ENCODE measurements at regions not wholly inside any gene's neighbourhood (a gene's known extent, or its start where the extent isn't known, plus 50 kb on each side); places are given as distances from the start of the nearest gene placed in this dataset.

- TF ChIP-seq, protein P1, sequence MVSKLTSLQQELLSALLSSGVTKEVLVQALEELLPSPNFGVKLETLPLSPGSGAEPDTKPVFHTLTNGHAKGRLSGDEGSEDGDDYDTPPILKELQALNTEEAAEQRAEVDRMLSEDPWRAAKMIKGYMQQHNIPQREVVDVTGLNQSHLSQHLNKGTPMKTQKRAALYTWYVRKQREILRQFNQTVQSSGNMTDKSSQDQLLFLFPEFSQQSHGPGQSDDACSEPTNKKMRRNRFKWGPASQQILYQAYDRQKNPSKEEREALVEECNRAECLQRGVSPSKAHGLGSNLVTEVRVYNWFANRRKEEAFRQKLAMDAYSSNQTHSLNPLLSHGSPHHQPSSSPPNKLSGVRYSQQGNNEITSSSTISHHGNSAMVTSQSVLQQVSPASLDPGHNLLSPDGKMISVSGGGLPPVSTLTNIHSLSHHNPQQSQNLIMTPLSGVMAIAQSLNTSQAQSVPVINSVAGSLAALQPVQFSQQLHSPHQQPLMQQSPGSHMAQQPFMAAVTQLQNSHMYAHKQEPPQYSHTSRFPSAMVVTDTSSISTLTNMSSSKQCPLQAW (CRISPR knock-in tag; IDR thresholded peaks at IDR 0.05) = no peak
- no peak for TF ChIP-seq ZNF761 (CRISPR knock-in tag; conservative IDR thresholded peaks at IDR 0.05)
- TF ChIP-seq FOXA3 (CRISPR knock-in tag; IDR thresholded peaks at IDR 0.05) = no peak
- TF ChIP-seq ZNF7 (CRISPR knock-in tag; IDR thresholded peaks at IDR 0.05) = no peak
- TF ChIP-seq EEA1 (CRISPR knock-in tag; IDR thresholded peaks at IDR 0.05; ENCODE audit: borderline replicate concordance) = no peak
- no peak for TF ChIP-seq NRL (CRISPR knock-in tag; IDR thresholded peaks at IDR 0.05; ENCODE audit: borderline replicate concordance)
Measured at GRCh38 chr5:56607551-56607950, 207.8 kb upstream of the MAP3K1 start (continued).

DNA sequence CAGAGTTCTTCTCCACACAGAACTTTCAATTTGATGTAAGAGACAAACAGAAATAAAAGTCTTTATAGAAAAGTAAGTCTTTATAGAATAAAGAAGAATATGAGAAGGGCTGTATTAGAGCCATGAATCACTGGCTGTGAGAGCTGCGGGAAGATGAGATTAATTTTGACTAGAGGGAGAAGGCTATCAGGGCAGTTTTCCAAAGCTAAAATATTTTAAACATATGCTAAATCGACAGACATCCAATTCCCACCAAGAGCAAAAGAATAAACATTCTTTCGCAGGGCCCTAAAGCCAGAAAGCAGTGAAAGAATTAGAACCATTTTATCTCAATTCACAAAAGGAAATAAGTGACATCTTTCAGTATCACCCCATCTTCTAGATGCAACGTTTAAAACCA is 208.3 kb upstream of the MAP3K1 start:
- FAIRE-seq = no peak
- BruUV-seq (replicated peaks) = no TSS peak
- H2AFZ ChIP-seq (ENCODE audit: low read length) = no peak overlapping the region
- CTCF ChIA-PET (ENCODE audit: low intra/inter-chr PET ratio, low total read pairs) = no interaction called here
- no peaks in the 10 kb centered on the region for H3K36me3 ChIP-seq (replicated peaks in 1 of 2; ENCODE audit: control insufficient read depth in 1 of 2, insufficient read depth in 2 of 2, low read length in 2 of 2)
- in situ Hi-C loops (cut with HindIII; ENCODE audit: extremely low pct_ligation_motif_present, low pct_unique_long_range_greater_than_20kb) (no loop called here), intact Hi-C loops (cut with micrococcal nuclease; ENCODE audit: unreplicated experiment) (no loop called here)
- 47% methylated on average over 4 of the region's 4 CpGs for WGBS (ENCODE audit: low lambda C conversion rate)
- H3K27me3 ChIP-seq (ENCODE audit: control insufficient read depth in 1 of 2, insufficient read depth in 2 of 2, low read length in 2 of 2) = peaks cover 0 to 20% of the 10 kb centered on the region in 2 experiments; a peak in 2 of 5 replicates
- no peaks in the 10 kb centered on the region for H4K20me1 ChIP-seq (ENCODE audit: insufficient read depth, low read length)
- no peak overlapping the region for H3K9ac ChIP-seq (ENCODE audit: insufficient read depth, low read depth, low read length)
- POLR2A ChIA-PET = no interaction called here
- no peak for DNase-seq (ENCODE audit: low spot score)
- peaks cover 7% of the 10 kb centered on the region; the same call in 1 of the 2 replicates for H3K9me3 ChIP-seq (ENCODE audit: low read length)
- no peaks in the 10 kb centered on the region for H3K4me1 ChIP-seq (ENCODE audit: insufficient read depth, low read length)
- ATAC-seq = no peak
- no peak overlapping the region for H3K27ac ChIP-seq (ENCODE audit: extremely low read length, insufficient read depth, low read length)
- no peak overlapping the region for H3K4me3 ChIP-seq (replicated peaks in 1 of 3; ENCODE audit: insufficient read depth in 1 of 3, low read depth in 2 of 3, low read length in 3 of 3)
- no peaks in the 10 kb centered on the region for H3K79me2 ChIP-seq (ENCODE audit: insufficient read depth, low read length)
- no peak overlapping the region for H3K4me2 ChIP-seq (ENCODE audit: low read depth, low read length)
- TF ChIP-seq CENPBD1 (CRISPR knock-in tag; IDR thresholded peaks at IDR 0.05; ENCODE audit: borderline replicate concordance, low read depth) (no peak), PLRG1 (conservative IDR thresholded peaks at IDR 0.05) (no peak), REST (IDR thresholded peaks at IDR 0.05; ENCODE audit: borderline replicate concordance in 1 of 2, low read depth in 1 of 2, low read length in 2 of 2) (no peak), ERF (CRISPR knock-in tag; IDR thresholded peaks at IDR 0.05) (no peak), ZNF432 (CRISPR knock-in tag; IDR thresholded peaks at IDR 0.05; ENCODE audit: borderline replicate concordance) (no peak)

Measured in HepG2 (cell line).